Mucosa of descending colon (tissue), 3 donors: ENCODE measurements at regions not wholly inside any gene's neighbourhood (a gene's known extent, or its start where the extent isn't known, plus 50 kb on each side); places are given as distances from the start of the nearest gene placed in this dataset.

Source experiments
- ATAC-seq: fragments of 200-7000 bp; cut with Tn5 transposase; one replicate; pipeline ENCODE4 v1.9.1; 2020; ENCODE audit warnings: mild to moderate bottlenecking, moderate library complexity
- DNase-seq, 3 donors: peaks; one replicate each; pipeline ENCODE4 v3.0.0-alpha.2; 2020
- H3K36me3 ChIP-seq: fragments of 200-600 bp; one replicate; pipeline ENCODE4 v1.8.0; 2021; ENCODE audit warnings: low read depth, mild to moderate bottlenecking
- H3K4me1 ChIP-seq: fragments of 200-600 bp; one replicate; pipeline ENCODE4 v1.8.0; 2021; ENCODE audit warnings: low read depth, mild to moderate bottlenecking
- H3K4me3 ChIP-seq: fragments of 200-600 bp; one replicate; pipeline ENCODE4 v1.8.0; 2021; ENCODE audit warnings: mild to moderate bottlenecking
- H3K9me3 ChIP-seq: fragments of 200-600 bp; one replicate; pipeline ENCODE4 v1.8.0; 2021; ENCODE audit warnings: mild to moderate bottlenecking
- intact Hi-C, 2 donors: fragments of 100-400 bp; cut with DNase I in 1 of 2; cut with micrococcal nuclease in 1 of 2; formaldehyde crosslinking; loops; one replicate each; pipeline versions ENCODE4 v1.11.0 to v1.11.1; 2022; cut with DNase I, micrococcal nuclease
- TF ChIP-seq, protein P1 (sequence below): fragments of 200-600 bp; IDR thresholded peaks from one replicate; pipeline ENCODE4 v1.8.0; 2022; ENCODE audit warnings: antibody characterized with exemption, mild to moderate bottlenecking
- donor health status: DM: no; HTN: no; CAD: no; lungs with moderate emphysema.
- donor health status: DM: no; HTN: no; CAD: no.
- donor health status: DM: no; HTN: yes; CAD: no.

DNA sequence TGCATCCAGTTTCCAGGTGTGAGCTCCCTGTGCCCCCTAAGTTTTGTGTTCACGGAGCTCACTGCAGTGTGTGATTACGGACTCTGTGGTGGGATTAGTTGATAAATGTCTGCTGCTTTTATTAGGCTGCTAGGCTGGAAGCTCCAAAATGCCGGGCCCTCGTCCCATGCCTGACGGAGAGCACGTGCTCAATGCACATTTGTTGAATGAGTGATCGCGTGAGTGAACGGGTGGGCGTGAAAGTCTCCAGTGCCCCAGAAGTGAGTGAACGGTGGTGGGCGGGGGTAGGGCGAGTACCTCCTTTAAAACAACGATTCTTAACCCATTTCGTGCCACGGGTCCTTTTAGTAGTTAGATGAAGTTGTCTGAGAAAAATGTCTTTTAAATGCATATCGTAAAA is 175.5 kb downstream of the AACS start:
- DNase-seq, result no peak
- intact Hi-C loops, result no loop called here
- Histone ChIP-seq H3K4me1 (no peaks in the 10 kb centered on the region), H3K4me3 (no peak overlapping the region), H3K9me3 (no peaks in the 10 kb centered on the region), H3K36me3 (no peaks in the 10 kb centered on the region)
- ATAC-seq, result no peak
- TF ChIP-seq, protein P1, sequence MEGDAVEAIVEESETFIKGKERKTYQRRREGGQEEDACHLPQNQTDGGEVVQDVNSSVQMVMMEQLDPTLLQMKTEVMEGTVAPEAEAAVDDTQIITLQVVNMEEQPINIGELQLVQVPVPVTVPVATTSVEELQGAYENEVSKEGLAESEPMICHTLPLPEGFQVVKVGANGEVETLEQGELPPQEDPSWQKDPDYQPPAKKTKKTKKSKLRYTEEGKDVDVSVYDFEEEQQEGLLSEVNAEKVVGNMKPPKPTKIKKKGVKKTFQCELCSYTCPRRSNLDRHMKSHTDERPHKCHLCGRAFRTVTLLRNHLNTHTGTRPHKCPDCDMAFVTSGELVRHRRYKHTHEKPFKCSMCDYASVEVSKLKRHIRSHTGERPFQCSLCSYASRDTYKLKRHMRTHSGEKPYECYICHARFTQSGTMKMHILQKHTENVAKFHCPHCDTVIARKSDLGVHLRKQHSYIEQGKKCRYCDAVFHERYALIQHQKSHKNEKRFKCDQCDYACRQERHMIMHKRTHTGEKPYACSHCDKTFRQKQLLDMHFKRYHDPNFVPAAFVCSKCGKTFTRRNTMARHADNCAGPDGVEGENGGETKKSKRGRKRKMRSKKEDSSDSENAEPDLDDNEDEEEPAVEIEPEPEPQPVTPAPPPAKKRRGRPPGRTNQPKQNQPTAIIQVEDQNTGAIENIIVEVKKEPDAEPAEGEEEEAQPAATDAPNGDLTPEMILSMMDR, result no peak

DNA sequence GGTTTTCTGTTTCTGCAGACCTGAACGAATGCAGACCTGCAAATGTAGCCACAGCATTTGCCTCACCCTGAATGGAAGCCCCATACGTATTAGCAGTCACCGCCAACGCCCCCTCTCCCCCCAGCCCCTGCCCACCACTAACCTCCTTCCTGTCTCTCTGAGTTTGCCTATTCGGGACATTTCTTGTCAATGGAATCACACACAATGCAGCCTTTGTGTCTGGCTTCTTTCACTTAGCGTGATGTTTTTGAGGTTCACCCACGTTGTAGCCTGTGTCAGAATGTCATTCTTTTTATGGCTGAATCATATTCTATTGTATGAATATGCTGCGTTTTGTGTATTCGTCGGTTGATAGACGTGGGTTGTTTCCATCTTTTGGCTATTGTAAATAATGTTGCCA is 178.6 kb downstream of the AACS start:
- no peak for DNase-seq

DNA sequence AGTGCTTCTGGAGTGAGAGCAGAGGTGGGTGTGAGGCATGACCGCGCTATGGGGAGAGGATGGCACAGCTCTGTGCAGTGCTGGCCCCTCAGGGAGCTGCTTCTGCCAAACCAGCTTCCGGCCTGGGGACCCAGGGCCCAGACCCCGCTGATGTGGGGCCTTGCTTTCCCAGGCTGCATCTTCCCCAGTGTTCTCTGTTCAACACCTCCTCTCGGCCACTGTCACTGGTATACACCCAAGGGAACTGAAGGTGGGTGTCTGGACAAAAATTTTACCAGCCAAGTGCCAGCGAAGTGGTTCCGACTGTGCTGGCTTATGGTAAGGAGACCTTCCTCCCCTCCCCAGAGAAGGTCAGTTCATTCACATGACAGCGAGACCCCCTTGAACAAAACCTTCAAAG is 179.1 kb downstream of the AACS start:
- intact Hi-C loops, result no loop called here
- Histone ChIP-seq H3K4me3 (no peak overlapping the region), H3K4me1 (no peaks in the 10 kb centered on the region), H3K9me3 (no peaks in the 10 kb centered on the region), H3K36me3 (no peaks in the 10 kb centered on the region)
- TF ChIP-seq, protein P1, result no peak
- ATAC-seq, result no peak
- no peak for DNase-seq

More for the DNA sequence above, 178.6 kb downstream of the AACS start:
- Histone ChIP-seq H3K36me3 (no peaks in the 10 kb centered on the region), H3K4me3 (no peak overlapping the region), H3K9me3 (no peaks in the 10 kb centered on the region), H3K4me1 (no peaks in the 10 kb centered on the region)
- intact Hi-C loops, result no loop called here
- ATAC-seq, result no peak
- TF ChIP-seq, protein P1, result no peak

DNA sequence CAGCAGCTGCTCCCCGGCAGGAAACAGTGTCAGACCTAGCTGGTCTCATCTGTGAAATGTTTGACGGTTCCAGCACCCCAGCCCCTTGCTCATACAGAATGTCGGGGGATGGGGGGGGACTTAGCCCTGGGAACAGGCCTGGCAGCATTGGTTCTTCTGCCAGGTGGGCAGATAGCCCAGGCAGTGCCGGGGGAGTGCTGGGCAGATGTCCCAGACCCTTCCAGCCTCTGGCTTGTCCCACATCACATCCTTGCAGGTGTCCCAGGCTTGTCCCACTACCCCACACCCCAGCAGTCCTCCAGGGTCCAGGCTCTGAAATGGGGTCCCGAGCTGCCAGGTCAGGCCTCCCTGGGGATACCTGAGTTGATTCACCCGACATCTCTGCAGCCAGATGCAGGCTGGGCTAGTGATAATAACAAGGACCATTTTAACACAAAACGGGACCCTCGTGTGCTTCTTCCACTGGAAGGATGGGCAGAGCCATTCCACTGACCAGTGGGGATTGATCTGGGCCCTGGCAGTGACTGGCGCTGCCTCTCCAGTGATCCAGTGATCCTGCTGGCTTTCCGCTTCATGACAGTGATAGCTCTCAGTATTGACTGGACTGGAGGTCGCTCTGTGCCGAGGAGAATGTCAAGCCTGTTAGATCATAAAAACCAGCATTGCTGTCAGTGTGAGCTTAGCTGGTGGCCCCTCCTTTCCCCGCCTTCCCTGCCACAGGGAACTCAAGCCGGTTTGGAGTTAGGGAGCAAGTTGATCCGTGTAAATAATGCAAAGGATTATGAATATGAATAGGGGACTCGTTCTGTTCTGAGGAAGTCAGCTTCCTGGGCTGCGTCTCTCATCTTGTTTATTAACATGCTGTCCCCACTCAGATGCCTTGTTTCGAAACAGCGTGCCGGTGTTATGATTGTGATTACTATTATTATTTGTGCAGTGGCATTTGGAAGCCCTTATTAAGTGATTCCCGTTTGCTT is 180.6 kb downstream of the AACS start:
- Histone ChIP-seq H3K36me3 (no peaks in the 10 kb centered on the region), H3K4me3 (no peak overlapping the region), H3K9me3 (no peaks in the 10 kb centered on the region), H3K4me1 (no peaks in the 10 kb centered on the region)
- TF ChIP-seq, protein P1, result no peak
- no peak for DNase-seq
- intact Hi-C loops, result no loop called here
- no peak for ATAC-seq

DNA sequence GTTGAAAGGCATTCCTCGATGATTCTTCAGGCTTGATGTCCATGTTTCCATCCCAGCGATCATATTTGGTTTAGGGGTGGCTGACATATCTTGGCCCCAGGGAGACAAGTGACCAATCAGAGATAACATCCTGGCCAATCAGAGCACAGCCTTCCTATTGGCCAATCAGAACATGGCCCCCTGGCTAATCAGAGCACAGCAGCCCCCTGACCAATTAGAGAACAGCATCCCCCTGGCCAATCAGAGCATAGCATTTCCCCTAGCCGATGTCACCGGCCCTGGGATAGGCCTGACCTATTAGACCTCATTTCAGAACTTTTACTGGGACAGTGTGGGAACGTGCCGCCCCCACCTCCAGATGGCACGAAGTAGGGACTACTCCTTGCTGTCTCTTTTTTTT is 182.2 kb downstream of the AACS start:
- TF ChIP-seq, protein P1, result no peak
- intact Hi-C loops, result no loop called here
- no peak for ATAC-seq

More for the DNA sequence above, 182.2 kb downstream of the AACS start:
- DNase-seq, result no peak
- Histone ChIP-seq H3K4me1 (no peaks in the 10 kb centered on the region), H3K4me3 (no peak overlapping the region), H3K36me3 (no peaks in the 10 kb centered on the region), H3K9me3 (no peaks in the 10 kb centered on the region)
